IMR-90 (cell line): ENCODE measurements at regions not wholly inside any gene's neighbourhood (a gene's known extent, or its start where the extent isn't known, plus 50 kb on each side); places are given as distances from the start of the nearest gene placed in this dataset.

Experiments used
- ATAC-seq: fragments of 200-7000 bp; cut with Tn5 transposase; 2 replicates; pipeline ENCODE4 v1.9.1; 2020; ENCODE audit warnings: low read depth, mild to moderate bottlenecking, moderate library complexity
- BruUV-seq: library from RNA; stranded (reverse); fragments of 400-500 nt; replicated peaks from 2 replicates; lab custom pipeline; 2021; lab: Mats Ljungman, UMichigan
- CTCF ChIA-PET: fragments of 300-600 bp; formaldehyde crosslinking; extraction: SDS; loops from one replicate; lab custom pipeline; 2021; ENCODE audit warnings: antibody characterized with exemption; lab: Yijun Ruan, JAX
- POLR2A ChIA-PET: fragments of 300-600 bp; sonication (Branson Sonifier 250); formaldehyde crosslinking; loops from one replicate; lab custom pipeline; 2022; ENCODE audit warnings: antibody characterized with exemption; ENCODE audit not compliant: unreplicated experiment; lab: Charles Lee
- DNase-seq: peaks from one replicate; pipeline ENCODE4 v3.0.0; 2013
- H2AFZ ChIP-seq: replicated peaks from 2 replicates; pipeline ENCODE3; 2013; ENCODE audit warnings: low read length, mild to moderate bottlenecking; ENCODE audit not compliant: poor library complexity
- H2AK5ac ChIP-seq: 2 replicates; pipeline ENCODE4 v1.6.1; 2013; ENCODE audit warnings: low read depth, low read length, inconsistent platforms
- H2AK9ac ChIP-seq: replicated peaks from 2 replicates; pipeline ENCODE3; 2013; ENCODE audit warnings: mild to moderate bottlenecking, low read depth, low read length, moderate library complexity; ENCODE audit not compliant: poor library complexity
- H2BK120ac ChIP-seq: 2 replicates; pipeline ENCODE4 v1.6.1; 2013; ENCODE audit warnings: low read depth, low read length, inconsistent platforms
- H2BK15ac ChIP-seq: 3 replicates; pipeline ENCODE4 v1.6.1; 2013; ENCODE audit warnings: low read depth, low read length, inconsistent platforms
- H2BK20ac ChIP-seq: 2 replicates; pipeline ENCODE4 v1.6.1; 2013; ENCODE audit warnings: low read depth, mild to moderate bottlenecking, inconsistent platforms, low read length, moderate library complexity
- H2BK5ac ChIP-seq: 2 replicates; pipeline ENCODE4 v1.6.1; 2013; ENCODE audit warnings: mild to moderate bottlenecking, low read depth, low read length, inconsistent platforms; ENCODE audit not compliant: poor library complexity, severe bottlenecking
- H3K14ac ChIP-seq: replicated peaks from 2 replicates; pipeline ENCODE4 v1.6.1; 2013; ENCODE audit warnings: low read depth, low read length, inconsistent platforms
- H3K18ac ChIP-seq: 2 replicates; pipeline ENCODE4 v1.6.1; 2013; ENCODE audit warnings: low read depth, low read length, control low read depth
- H3K23ac ChIP-seq: 2 replicates; pipeline ENCODE4 v1.6.1; 2013; ENCODE audit warnings: low read depth, low read length, inconsistent platforms
- H3K27ac ChIP-seq: 2 replicates; pipeline ENCODE4 v1.5.1; 2013; ENCODE audit warnings: mild to moderate bottlenecking, control low read depth, low read length; ENCODE audit not compliant: insufficient read depth
- H3K27me3 ChIP-seq: 2 replicates; pipeline ENCODE4 v1.6.1; 2013; ENCODE audit warnings: low read length; ENCODE audit not compliant: control insufficient read depth, insufficient read depth
- H3K36me3 ChIP-seq: 2 replicates; pipeline ENCODE4 v1.6.1; 2013; ENCODE audit warnings: low read length, mixed read lengths; ENCODE audit not compliant: control insufficient read depth, insufficient read depth
- H3K4ac ChIP-seq: 2 replicates; pipeline ENCODE4 v1.6.1; 2013; ENCODE audit warnings: low read depth, low read length, inconsistent platforms
- H3K4me1 ChIP-seq: 2 replicates; pipeline ENCODE4 v1.6.1; 2013; ENCODE audit warnings: low read length, mixed read lengths; ENCODE audit not compliant: control insufficient read depth, insufficient read depth
- H3K4me2 ChIP-seq: 2 replicates; pipeline ENCODE4 v1.6.1; 2013; ENCODE audit warnings: low read depth, mild to moderate bottlenecking, control low read depth, low read length, moderate library complexity
- H3K4me3 ChIP-seq: 2 replicates; pipeline ENCODE4 v1.5.1; 2013; ENCODE audit warnings: low read depth, mild to moderate bottlenecking, control low read depth, low read length, moderate library complexity; ENCODE audit not compliant: insufficient read depth
- H3K56ac ChIP-seq: 2 replicates; pipeline ENCODE4 v1.6.1; 2013; ENCODE audit warnings: low read length, inconsistent platforms; ENCODE audit not compliant: insufficient read depth; ENCODE audit errors: extremely low read depth
- H3K79me1 ChIP-seq, 2 experiments: 2 replicates each; pipeline ENCODE4 v1.6.1; 2013; ENCODE audit warnings: low read length in 2 of 2, inconsistent platforms in 1 of 2, low read depth in 1 of 2
- H3K9ac ChIP-seq: 2 replicates; pipeline ENCODE4 v1.6.1; 2013; ENCODE audit warnings: low read depth, low read length, control low read depth
- H3K9me1 ChIP-seq: 2 replicates; pipeline ENCODE4 v1.6.1; 2013; ENCODE audit warnings: low read length, inconsistent platforms; ENCODE audit not compliant: insufficient read depth
- H3K9me3 ChIP-seq: 2 replicates; pipeline ENCODE4 v1.6.1; 2013; ENCODE audit warnings: low read length; ENCODE audit not compliant: control insufficient read depth, insufficient read depth
- H4K20me1 ChIP-seq: 2 replicates; pipeline ENCODE4 v1.6.1; 2013; ENCODE audit warnings: low read length, inconsistent platforms; ENCODE audit not compliant: insufficient read depth
- H4K5ac ChIP-seq: 2 replicates; pipeline ENCODE4 v1.6.1; 2013; ENCODE audit warnings: mild to moderate bottlenecking, low read depth, low read length, control low read depth
- H4K8ac ChIP-seq, 2 experiments: 2 replicates each; pipeline ENCODE4 v1.6.1; 2013; ENCODE audit warnings: low read depth in 2 of 2, low read length in 2 of 2, control low read depth in 1 of 2, inconsistent platforms in 1 of 2
- H4K91ac ChIP-seq: 2 replicates; pipeline ENCODE4 v1.6.1; 2013; ENCODE audit warnings: low read depth, low read length, inconsistent platforms; ENCODE audit not compliant: insufficient read depth
- BHLHE40 ChIP-seq: fragments of 150-350 bp; IDR thresholded peaks from 2 replicates; pipeline ENCODE4 v1.6.1; 2016; ENCODE audit warnings: mild to moderate bottlenecking, low read depth, low read length
- CEBPB ChIP-seq: IDR thresholded peaks from 2 replicates; pipeline ENCODE4 v1.6.1; 2012; ENCODE audit warnings: low read depth, low read length, improper control_type of control experiment
- CHD1 ChIP-seq: IDR thresholded peaks from 2 replicates; pipeline ENCODE4 v1.6.1; 2012; ENCODE audit warnings: low read depth, low read length, improper control_type of control experiment
- CTCF ChIP-seq: conservative IDR thresholded peaks from 2 replicates; pipeline ENCODE4 v1.5.1; 2012; ENCODE audit warnings: mild to moderate bottlenecking, low read depth, low read length, improper control_type of control experiment
- ELK1 ChIP-seq: fragments of 150-350 bp; IDR thresholded peaks from 2 replicates; pipeline ENCODE4 v1.6.1; 2016; ENCODE audit warnings: low read depth, mild to moderate bottlenecking, low read length, moderate library complexity, borderline replicate concordance
- FOS ChIP-seq: fragments of 150-350 bp; IDR thresholded peaks from 2 replicates; pipeline ENCODE4 v1.6.1; 2016; ENCODE audit warnings: low read depth, low read length
- MAFK ChIP-seq: IDR thresholded peaks from 2 replicates; pipeline ENCODE4 v1.6.1; 2012; ENCODE audit warnings: low read depth, low read length, improper control_type of control experiment
- MAZ ChIP-seq: IDR thresholded peaks from 2 replicates; pipeline ENCODE4 v1.6.1; 2012; ENCODE audit warnings: low read depth, mild to moderate bottlenecking, low read length, improper control_type of control experiment, moderate library complexity, borderline replicate concordance
- MXI1 ChIP-seq: IDR thresholded peaks from 2 replicates; pipeline ENCODE4 v1.6.1; 2012; ENCODE audit warnings: low read depth, mild to moderate bottlenecking, low read length, moderate library complexity, borderline replicate concordance
- NFE2L2 ChIP-seq: fragments of 150-350 bp; IDR thresholded peaks from 2 replicates; pipeline ENCODE4 v1.6.1; 2016; ENCODE audit warnings: low read depth, mild to moderate bottlenecking, low read length
- POLR2A ChIP-seq: IDR thresholded peaks from 2 replicates; pipeline ENCODE4 v1.6.1; 2012; ENCODE audit warnings: mild to moderate bottlenecking, low read depth, low read length
- RAD21 ChIP-seq: IDR thresholded peaks from 2 replicates; pipeline ENCODE4 v1.6.1; 2012; ENCODE audit warnings: low read length, improper control_type of control experiment
- RCOR1 ChIP-seq: IDR thresholded peaks from 2 replicates; pipeline ENCODE4 v1.6.1; 2012; ENCODE audit warnings: mild to moderate bottlenecking, low read length, improper control_type of control experiment; ENCODE audit not compliant: insufficient replicate concordance
- RFX5 ChIP-seq: IDR thresholded peaks from 2 replicates; pipeline ENCODE4 v1.8.0; 2012; ENCODE audit warnings: low read depth, mild to moderate bottlenecking, low read length, moderate library complexity
- SMC3 ChIP-seq: fragments of 150-350 bp; IDR thresholded peaks from 2 replicates; pipeline ENCODE4 v1.6.1; 2016; ENCODE audit warnings: low read depth, mild to moderate bottlenecking, antibody characterized with exemption, low read length, moderate library complexity
- USF2 ChIP-seq: fragments of 150-350 bp; IDR thresholded peaks from 2 replicates; pipeline ENCODE4 v1.6.1; 2017; ENCODE audit warnings: mild to moderate bottlenecking, antibody characterized with exemption, low read length, low read depth
- dilution Hi-C: fragments of 300-500 bp; cut with HindIII; formaldehyde crosslinking; loops from one replicate; pipeline ENCODE4 v1.14.3; 2018; ENCODE audit warnings: low sequenced_read_pairs; ENCODE audit not compliant: unreplicated experiment
- in situ Hi-C: fragments of 300-500 bp; cut with MboI; formaldehyde crosslinking; loops from 3 replicates; pipeline ENCODE4 v1.14.3; 2019; ENCODE audit warnings: low sequenced_read_pairs, inconsistent platforms, mixed read lengths
- intact Hi-C: fragments of 100-400 bp; cut with micrococcal nuclease; formaldehyde crosslinking; loops from 2 replicates; pipeline ENCODE4 v1.10.0; 2022

GRCh38 chr5:67876371-67876770 is 339.2 kb upstream of the PIK3R1 start:
- H2BK15ac ChIP-seq = no peak overlapping the region
- ATAC-seq (no peak), DNase-seq (no peak)
- H3K23ac ChIP-seq = no peak overlapping the region
- H2BK20ac ChIP-seq = no peak overlapping the region
- H3K9me3 ChIP-seq = no peaks in the 10 kb centered on the region
- H3K4me3 ChIP-seq = no peak overlapping the region
- H3K14ac ChIP-seq = no peak overlapping the region
- in situ Hi-C loops (no loop called here), intact Hi-C loops (no loop called here), dilution Hi-C loops (no loop called here)
- no peak for TF ChIP-seq FOS
- TF ChIP-seq RFX5 = no peak
- TF ChIP-seq CEBPB = no peak
- no peak for TF ChIP-seq MAZ
- TF ChIP-seq POLR2A = no peak
- no peak for TF ChIP-seq RAD21
- TF ChIP-seq ELK1 = no peak
- no peak for TF ChIP-seq RCOR1
- no peak for TF ChIP-seq MXI1
- no peak for TF ChIP-seq SMC3
- TF ChIP-seq MAFK = no peak
- no peak for TF ChIP-seq CHD1
- no peak for TF ChIP-seq CTCF
- no peak for TF ChIP-seq NFE2L2
- TF ChIP-seq BHLHE40 = no peak
- no peak for TF ChIP-seq USF2
- POLR2A ChIA-PET = no interaction called here
- no peaks in the 10 kb centered on the region for H3K36me3 ChIP-seq
- no peak overlapping the region for H4K5ac ChIP-seq
- H4K20me1 ChIP-seq = no peaks in the 10 kb centered on the region
- no peak overlapping the region for H4K91ac ChIP-seq
- H3K9me1 ChIP-seq = no peaks in the 10 kb centered on the region
- H3K4ac ChIP-seq = no peak overlapping the region
- H2AK9ac ChIP-seq = no peak overlapping the region
- no peaks in the 10 kb centered on the region for H3K27me3 ChIP-seq
- no peak overlapping the region for H3K18ac ChIP-seq
- H2AFZ ChIP-seq = no peak overlapping the region
- H2BK120ac ChIP-seq = no peak overlapping the region
- no peak overlapping the region for H3K9ac ChIP-seq
- no peak overlapping the region for H2BK5ac ChIP-seq
- no peak overlapping the region for H4K8ac ChIP-seq
- H3K56ac ChIP-seq = no peak overlapping the region
- H2AK5ac ChIP-seq = no peak overlapping the region
- H3K27ac ChIP-seq = no peak overlapping the region
- no peaks in the 10 kb centered on the region for H3K4me1 ChIP-seq
- BruUV-seq = no TSS peak
- no peaks in the 10 kb centered on the region for H3K79me1 ChIP-seq
- CTCF ChIA-PET = no interaction called here
- no peak overlapping the region for H3K4me2 ChIP-seq
